ENCODE measurements at regions not wholly inside any gene's neighbourhood (a gene's known extent, or its start where the extent isn't known, plus 50 kb on each side); places are given as distances from the start of the nearest gene placed in this dataset.

- Histone ChIP-seq H3K9ac (ENCODE audit: low read length) (no peak overlapping the region), H3K27me3 (ENCODE audit: insufficient read depth, low read length, poor library complexity) (no peaks in the 10 kb centered on the region), H3K56ac (ENCODE audit: low read length) (no peak overlapping the region), H2AK5ac (ENCODE audit: low read length) (no peak overlapping the region), H3K18ac (ENCODE audit: low read length) (peak overlapping the region; percentile 45), H2BK5ac (ENCODE audit: low read length) (no peak overlapping the region), H4K8ac (ENCODE audit: low read depth, low read length) (no peak overlapping the region), H3K36me3 (ENCODE audit: control insufficient read depth, insufficient read depth, low read length) (no peaks in the 10 kb centered on the region), H4K5ac (ENCODE audit: low read length) (no peak overlapping the region), H3K4me3 (ENCODE audit: low read length) (no peak overlapping the region), H3K79me1 (ENCODE audit: low read length) (no peaks in the 10 kb centered on the region), H3K4me2 (ENCODE audit: low read length) (no peak overlapping the region), H3K79me2 (ENCODE audit: control insufficient read depth, insufficient read depth, low read length) (no peaks in the 10 kb centered on the region), H2BK120ac (ENCODE audit: low read depth, low read length) (no peak overlapping the region), H2BK15ac (replicated peaks; ENCODE audit: low read depth) (no peak overlapping the region), H3K4me1 (ENCODE audit: control insufficient read depth, low read depth, low read length) (peaks cover 2% of the 10 kb centered on the region), H3K4ac (ENCODE audit: low read depth, low read length) (no peak overlapping the region), H3K23ac (ENCODE audit: low read length) (no peak overlapping the region), H3K27ac (ENCODE audit: low read depth, low read length) (no peak overlapping the region)
- no peak for DNase-seq
- no CpG with 5 or more reads among the region's 2 CpGs for WGBS (ENCODE audit: extremely low coverage, insufficient coverage, low lambda C conversion rate)
Observed at GRCh38 chr4:17068392-17068791, 169.9 kb upstream of the LDB2 start.

GRCh38 chr4:17066972-17067371 lies 168.5 kb upstream of the LDB2 start:
- no peaks in the 10 kb centered on the region for H3K4me1 ChIP-seq (ENCODE audit: control insufficient read depth, low read depth, low read length)
- no peak overlapping the region for H3K18ac ChIP-seq (ENCODE audit: low read length)
- no peak overlapping the region for H2AK5ac ChIP-seq (ENCODE audit: low read length)
- no peaks in the 10 kb centered on the region for H3K79me2 ChIP-seq (ENCODE audit: control insufficient read depth, insufficient read depth, low read length)
- H3K4ac ChIP-seq (ENCODE audit: low read depth, low read length): no peak overlapping the region
- H3K27ac ChIP-seq (ENCODE audit: low read depth, low read length): no peak overlapping the region
- DNase-seq: peak; percentile 67
- H4K8ac ChIP-seq (ENCODE audit: low read depth, low read length): peak overlapping the region; percentile 79
- no peaks in the 10 kb centered on the region for H3K27me3 ChIP-seq (ENCODE audit: insufficient read depth, low read length, poor library complexity)
- no peak overlapping the region for H2BK120ac ChIP-seq (ENCODE audit: low read depth, low read length)
- no peak overlapping the region for H3K4me3 ChIP-seq (ENCODE audit: low read length)
- no peak overlapping the region for H3K23ac ChIP-seq (ENCODE audit: low read length)
- no peak overlapping the region for H2BK15ac ChIP-seq (replicated peaks; ENCODE audit: low read depth)
- no peak overlapping the region for H3K9ac ChIP-seq (ENCODE audit: low read length)
- no peak overlapping the region for H3K4me2 ChIP-seq (ENCODE audit: low read length)
- H3K36me3 ChIP-seq (ENCODE audit: control insufficient read depth, insufficient read depth, low read length): no peaks in the 10 kb centered on the region
- no peak overlapping the region for H2BK5ac ChIP-seq (ENCODE audit: low read length)
- WGBS (ENCODE audit: extremely low coverage, insufficient coverage, low lambda C conversion rate): no CpG with 5 or more reads among the region's 4 CpGs
- no peak overlapping the region for H3K56ac ChIP-seq (ENCODE audit: low read length)
- H3K79me1 ChIP-seq (ENCODE audit: low read length): no peaks in the 10 kb centered on the region
- no peak overlapping the region for H4K5ac ChIP-seq (ENCODE audit: low read length)

- Histone ChIP-seq H3K79me1 (ENCODE audit: low read length) (no peaks in the 10 kb centered on the region), H3K4ac (ENCODE audit: low read depth, low read length) (no peak overlapping the region), H3K9ac (ENCODE audit: low read length) (no peak overlapping the region), H2BK15ac (replicated peaks; ENCODE audit: low read depth) (no peak overlapping the region), H4K8ac (ENCODE audit: low read depth, low read length) (no peak overlapping the region), H2BK5ac (ENCODE audit: low read length) (no peak overlapping the region), H3K4me2 (ENCODE audit: low read length) (no peak overlapping the region), H3K79me2 (ENCODE audit: control insufficient read depth, insufficient read depth, low read length) (no peaks in the 10 kb centered on the region), H3K36me3 (ENCODE audit: control insufficient read depth, insufficient read depth, low read length) (no peaks in the 10 kb centered on the region), H3K56ac (ENCODE audit: low read length) (no peak overlapping the region), H3K18ac (ENCODE audit: low read length) (no peak overlapping the region), H3K27me3 (ENCODE audit: insufficient read depth, low read length, poor library complexity) (no peaks in the 10 kb centered on the region), H3K4me3 (ENCODE audit: low read length) (no peak overlapping the region), H2BK120ac (ENCODE audit: low read depth, low read length) (no peak overlapping the region), H3K23ac (ENCODE audit: low read length) (no peak overlapping the region), H4K5ac (ENCODE audit: low read length) (no peak overlapping the region), H2AK5ac (ENCODE audit: low read length) (no peak overlapping the region), H3K27ac (ENCODE audit: low read depth, low read length) (no peak overlapping the region), H3K4me1 (ENCODE audit: control insufficient read depth, low read depth, low read length) (no peaks in the 10 kb centered on the region)
- peak; percentile 58 for DNase-seq
- no CpG with 5 or more reads among the region's 1 CpG for WGBS (ENCODE audit: extremely low coverage, insufficient coverage, low lambda C conversion rate)
Observed at GRCh38 chr4:17066236-17066635, 167.8 kb upstream of the LDB2 start.

- no peak overlapping the region for H4K8ac ChIP-seq (ENCODE audit: low read depth, low read length)
- H3K79me2 ChIP-seq (ENCODE audit: control insufficient read depth, insufficient read depth, low read length): no peaks in the 10 kb centered on the region
- no peaks in the 10 kb centered on the region for H3K79me1 ChIP-seq (ENCODE audit: low read length)
- no peak overlapping the region for H3K23ac ChIP-seq (ENCODE audit: low read length)
- no peak overlapping the region for H3K18ac ChIP-seq (ENCODE audit: low read length)
- H2AK5ac ChIP-seq (ENCODE audit: low read length): no peak overlapping the region
- H2BK120ac ChIP-seq (ENCODE audit: low read depth, low read length): no peak overlapping the region
- H3K27me3 ChIP-seq (ENCODE audit: insufficient read depth, low read length, poor library complexity): no peaks in the 10 kb centered on the region
- H3K4me1 ChIP-seq (ENCODE audit: control insufficient read depth, low read depth, low read length): no peaks in the 10 kb centered on the region
- H4K5ac ChIP-seq (ENCODE audit: low read length): no peak overlapping the region
- H3K56ac ChIP-seq (ENCODE audit: low read length): no peak overlapping the region
- H3K9ac ChIP-seq (ENCODE audit: low read length): no peak overlapping the region
- H2BK5ac ChIP-seq (ENCODE audit: low read length): no peak overlapping the region
- no peaks in the 10 kb centered on the region for H3K36me3 ChIP-seq (ENCODE audit: control insufficient read depth, insufficient read depth, low read length)
- H3K4me3 ChIP-seq (ENCODE audit: low read length): no peak overlapping the region
- H2BK15ac ChIP-seq (replicated peaks; ENCODE audit: low read depth): no peak overlapping the region
- no peak overlapping the region for H3K27ac ChIP-seq (ENCODE audit: low read depth, low read length)
- no peak overlapping the region for H3K4ac ChIP-seq (ENCODE audit: low read depth, low read length)
- no peak overlapping the region for H3K4me2 ChIP-seq (ENCODE audit: low read length)
- no CpG with 5 or more reads among the region's 2 CpGs for WGBS (ENCODE audit: extremely low coverage, insufficient coverage, low lambda C conversion rate)
- no peak for DNase-seq
Observed at GRCh38 chr4:17065821-17066220, 167.4 kb upstream of the LDB2 start.

- Histone ChIP-seq H3K27ac (ENCODE audit: low read depth, low read length) (no peak overlapping the region), H3K27me3 (ENCODE audit: insufficient read depth, low read length, poor library complexity) (no peaks in the 10 kb centered on the region), H4K8ac (ENCODE audit: low read depth, low read length) (no peak overlapping the region), H3K4me1 (ENCODE audit: control insufficient read depth, low read depth, low read length) (no peaks in the 10 kb centered on the region), H2BK120ac (ENCODE audit: low read depth, low read length) (peak overlapping the region; percentile 40), H3K4me2 (ENCODE audit: low read length) (no peak overlapping the region), H4K5ac (ENCODE audit: low read length) (no peak overlapping the region), H3K36me3 (ENCODE audit: control insufficient read depth, insufficient read depth, low read length) (no peaks in the 10 kb centered on the region), H2AK5ac (ENCODE audit: low read length) (no peak overlapping the region), H3K4ac (ENCODE audit: low read depth, low read length) (no peak overlapping the region), H3K56ac (ENCODE audit: low read length) (no peak overlapping the region), H3K79me2 (ENCODE audit: control insufficient read depth, insufficient read depth, low read length) (no peaks in the 10 kb centered on the region), H3K4me3 (ENCODE audit: low read length) (no peak overlapping the region), H3K79me1 (ENCODE audit: low read length) (no peaks in the 10 kb centered on the region), H3K9ac (ENCODE audit: low read length) (no peak overlapping the region), H2BK5ac (ENCODE audit: low read length) (no peak overlapping the region), H3K18ac (ENCODE audit: low read length) (no peak overlapping the region), H3K23ac (ENCODE audit: low read length) (no peak overlapping the region), H2BK15ac (replicated peaks; ENCODE audit: low read depth) (peak overlapping the region; percentile 42)
- DNase-seq: no peak
- WGBS (ENCODE audit: extremely low coverage, insufficient coverage, low lambda C conversion rate): no CpG with 5 or more reads among the region's 4 CpGs
Observed at GRCh38 chr4:17064959-17065358, 166.5 kb upstream of the LDB2 start.

DNA sequence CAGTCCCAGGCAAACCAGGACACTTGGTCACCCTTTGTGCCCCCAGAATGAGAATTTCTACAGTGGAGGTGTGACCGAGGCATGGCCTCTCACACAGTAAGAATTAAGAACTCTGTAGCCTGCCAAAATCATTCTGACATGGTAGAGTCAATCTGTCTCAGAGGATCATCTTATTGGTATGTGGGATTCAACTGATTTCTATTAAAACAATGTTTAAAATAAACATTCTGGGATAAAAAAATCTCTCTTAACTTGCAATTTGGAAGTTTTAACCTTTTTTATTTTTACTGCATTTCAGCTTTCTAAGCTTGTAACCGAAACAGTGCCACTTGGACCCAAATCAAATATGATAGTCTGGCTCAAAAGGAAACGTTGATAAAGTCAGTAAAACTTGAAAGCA lies 165.4 kb upstream of the LDB2 start:
- H4K8ac ChIP-seq (ENCODE audit: low read depth, low read length): no peak overlapping the region
- H3K79me1 ChIP-seq (ENCODE audit: low read length): no peaks in the 10 kb centered on the region
- no peak overlapping the region for H4K5ac ChIP-seq (ENCODE audit: low read length)
- no peak overlapping the region for H3K23ac ChIP-seq (ENCODE audit: low read length)
- H3K9ac ChIP-seq (ENCODE audit: low read length): no peak overlapping the region
- H3K56ac ChIP-seq (ENCODE audit: low read length): no peak overlapping the region
- H3K27me3 ChIP-seq (ENCODE audit: insufficient read depth, low read length, poor library complexity): no peaks in the 10 kb centered on the region
- no peak overlapping the region for H3K4ac ChIP-seq (ENCODE audit: low read depth, low read length)
- no peak overlapping the region for H3K27ac ChIP-seq (ENCODE audit: low read depth, low read length)
- H3K4me2 ChIP-seq (ENCODE audit: low read length): no peak overlapping the region
- no peak overlapping the region for H2BK120ac ChIP-seq (ENCODE audit: low read depth, low read length)
- H2BK5ac ChIP-seq (ENCODE audit: low read length): no peak overlapping the region
- DNase-seq: no peak
- H3K4me1 ChIP-seq (ENCODE audit: control insufficient read depth, low read depth, low read length): no peaks in the 10 kb centered on the region
- no peak overlapping the region for H2AK5ac ChIP-seq (ENCODE audit: low read length)
- H2BK15ac ChIP-seq (replicated peaks; ENCODE audit: low read depth): no peak overlapping the region
- H3K79me2 ChIP-seq (ENCODE audit: control insufficient read depth, insufficient read depth, low read length): no peaks in the 10 kb centered on the region
- H3K36me3 ChIP-seq (ENCODE audit: control insufficient read depth, insufficient read depth, low read length): no peaks in the 10 kb centered on the region
- no CpG with 5 or more reads among the region's 3 CpGs for WGBS (ENCODE audit: extremely low coverage, insufficient coverage, low lambda C conversion rate)
- H3K4me3 ChIP-seq (ENCODE audit: low read length): no peak overlapping the region
- no peak overlapping the region for H3K18ac ChIP-seq (ENCODE audit: low read length)
